ENCODE measurements at regions not wholly inside any gene's neighbourhood (a gene's known extent, or its start where the extent isn't known, plus 50 kb on each side); places are given as distances from the start of the nearest gene placed in this dataset.

DNA sequence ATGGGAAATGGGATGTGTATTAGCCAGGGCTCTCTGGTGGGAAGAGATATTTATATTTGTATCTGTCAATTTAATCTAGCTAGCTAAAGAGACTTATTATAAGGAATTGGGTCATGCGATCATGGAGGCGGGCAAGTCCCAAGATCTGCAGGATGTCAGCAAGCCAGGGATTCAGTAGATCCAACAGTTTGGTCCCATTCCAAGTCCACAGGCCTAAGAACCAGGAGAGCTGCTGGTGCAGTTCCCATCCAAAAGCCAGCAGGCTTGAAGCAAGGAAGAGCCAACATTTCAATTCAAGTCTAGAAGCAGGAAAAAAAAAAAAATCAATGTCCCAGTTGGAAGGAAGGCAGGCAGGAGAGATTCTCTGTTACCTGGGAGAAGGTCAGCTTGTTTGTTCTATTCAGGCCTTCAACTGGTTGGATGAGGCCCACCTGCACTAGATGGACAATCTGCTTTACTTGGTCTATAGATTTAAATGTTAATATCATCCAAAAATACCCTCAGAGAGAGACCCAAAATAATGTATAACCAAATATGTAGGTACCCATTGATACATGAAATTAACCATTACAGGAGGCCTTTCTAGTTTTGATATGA lies 60.7 kb upstream of the BCAT1 start:
- no peak for DNase-seq (ENCODE audit: low read depth in 2 of 2)

DNA sequence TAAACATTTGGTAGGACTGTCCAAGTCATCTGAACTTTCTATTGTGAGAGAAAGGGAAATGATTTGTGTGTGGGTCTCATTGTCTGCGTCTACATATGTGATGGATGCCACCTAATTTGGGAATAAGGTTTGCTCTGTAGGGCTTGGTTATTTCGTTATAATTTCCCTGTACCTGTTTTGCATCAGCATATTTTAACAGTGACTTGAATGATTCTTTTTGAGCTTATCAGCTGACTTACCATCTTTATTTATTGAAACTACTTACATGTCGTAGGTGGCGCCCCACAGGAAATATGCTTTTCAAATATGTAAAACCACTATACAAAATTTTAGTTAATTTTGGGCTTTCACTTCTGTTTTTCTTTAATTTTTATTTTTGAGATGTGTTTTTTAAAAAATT lies 56.5 kb upstream of the BCAT1 start:
- no peak for DNase-seq (ENCODE audit: low read depth in 2 of 2)

DNA sequence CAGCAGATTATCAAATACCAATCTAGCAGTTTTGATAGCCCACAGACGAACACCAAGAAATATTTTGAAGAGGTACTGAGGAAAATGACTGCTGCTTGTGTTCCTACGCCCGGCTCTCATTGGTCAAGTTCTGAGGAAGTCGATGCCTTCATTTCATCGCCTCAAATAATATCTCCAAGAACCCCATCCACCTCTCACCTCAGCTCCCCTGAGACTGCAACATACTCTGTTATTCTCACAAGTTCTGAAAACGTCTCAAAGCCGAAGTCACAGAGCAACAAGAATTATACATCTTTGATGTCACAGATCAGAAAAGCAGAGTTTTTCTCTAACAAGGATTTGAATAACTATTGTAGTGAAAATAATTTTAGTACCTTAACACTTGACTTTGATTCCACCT lies 55.5 kb upstream of the BCAT1 start:
- no peak for DNase-seq (ENCODE audit: low read depth in 2 of 2)

DNA sequence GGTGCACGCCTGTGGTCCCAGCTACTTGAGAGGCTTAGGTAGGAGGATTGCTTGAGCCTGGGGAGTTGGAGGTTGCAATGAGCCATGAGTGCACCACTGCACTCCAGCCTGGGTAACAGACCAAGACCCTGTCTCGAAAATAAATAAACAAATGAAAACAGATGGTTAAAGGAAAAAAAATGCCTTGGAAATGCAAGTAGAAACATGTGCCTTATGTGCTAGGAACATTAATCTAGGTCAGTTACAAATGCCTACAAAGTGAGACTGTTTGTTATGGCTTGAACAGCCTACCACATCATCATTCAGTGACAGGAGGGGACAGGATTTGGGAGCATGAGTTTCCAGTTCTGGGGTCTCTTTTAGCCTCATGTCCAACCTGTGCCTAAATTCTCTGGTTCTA lies 52.4 kb upstream of the BCAT1 start:
- no peak for DNase-seq (ENCODE audit: low read depth in 2 of 2)
